ENCODE measurements at regions not wholly inside any gene's neighbourhood (a gene's known extent, or its start where the extent isn't known, plus 50 kb on each side); places are given as distances from the start of the nearest gene placed in this dataset.

DNA sequence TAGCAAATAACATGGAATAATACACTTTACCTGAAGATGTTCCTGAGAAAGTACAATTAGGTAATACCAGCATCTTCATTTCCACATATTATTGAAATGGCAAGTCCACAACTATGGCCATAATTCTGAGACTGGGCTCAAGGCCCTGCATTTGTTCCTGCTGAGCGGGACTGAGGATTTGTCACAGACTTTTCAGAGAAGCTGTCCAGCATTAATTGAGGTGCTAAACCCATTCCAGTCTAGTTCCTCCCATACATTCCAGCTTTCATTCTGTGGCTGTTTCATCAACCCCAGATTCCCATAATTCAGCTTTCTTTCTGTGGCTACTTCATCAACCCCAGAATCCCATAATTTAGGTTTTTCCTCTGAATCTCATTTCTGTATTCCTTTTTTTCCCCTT, 293.4 kb upstream of the GBE1 start:
- TF ChIP-seq BACH2 (CRISPR knock-in tag; IDR thresholded peaks at IDR 0.05; ENCODE audit: borderline replicate concordance) (no peak), ZC3H10 (CRISPR knock-in tag; IDR thresholded peaks at IDR 0.05) (no peak), ZFP3 (CRISPR knock-in tag; IDR thresholded peaks at IDR 0.05) (no peak), OSR1 (CRISPR knock-in tag; IDR thresholded peaks at IDR 0.05) (no peak), ARNTL (CRISPR knock-in tag; IDR thresholded peaks at IDR 0.05; ENCODE audit: borderline replicate concordance, low read depth) (no peak), RARB (CRISPR knock-in tag; IDR thresholded peaks at IDR 0.05) (no peak), GLIS3 (CRISPR knock-in tag; IDR thresholded peaks at IDR 0.05) (no peak), ZNF565 (CRISPR knock-in tag; conservative IDR thresholded peaks at IDR 0.05; ENCODE audit: low read depth) (no peak)
- TF ChIP-seq, protein P1, sequence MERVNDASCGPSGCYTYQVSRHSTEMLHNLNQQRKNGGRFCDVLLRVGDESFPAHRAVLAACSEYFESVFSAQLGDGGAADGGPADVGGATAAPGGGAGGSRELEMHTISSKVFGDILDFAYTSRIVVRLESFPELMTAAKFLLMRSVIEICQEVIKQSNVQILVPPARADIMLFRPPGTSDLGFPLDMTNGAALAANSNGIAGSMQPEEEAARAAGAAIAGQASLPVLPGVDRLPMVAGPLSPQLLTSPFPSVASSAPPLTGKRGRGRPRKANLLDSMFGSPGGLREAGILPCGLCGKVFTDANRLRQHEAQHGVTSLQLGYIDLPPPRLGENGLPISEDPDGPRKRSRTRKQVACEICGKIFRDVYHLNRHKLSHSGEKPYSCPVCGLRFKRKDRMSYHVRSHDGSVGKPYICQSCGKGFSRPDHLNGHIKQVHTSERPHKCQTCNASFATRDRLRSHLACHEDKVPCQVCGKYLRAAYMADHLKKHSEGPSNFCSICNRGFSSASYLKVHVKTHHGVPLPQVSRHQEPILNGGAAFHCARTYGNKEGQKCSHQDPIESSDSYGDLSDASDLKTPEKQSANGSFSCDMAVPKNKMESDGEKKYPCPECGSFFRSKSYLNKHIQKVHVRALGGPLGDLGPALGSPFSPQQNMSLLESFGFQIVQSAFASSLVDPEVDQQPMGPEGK (CRISPR knock-in tag; IDR thresholded peaks at IDR 0.05; ENCODE audit: borderline replicate concordance), result no peak
- TF ChIP-seq, protein P2, sequence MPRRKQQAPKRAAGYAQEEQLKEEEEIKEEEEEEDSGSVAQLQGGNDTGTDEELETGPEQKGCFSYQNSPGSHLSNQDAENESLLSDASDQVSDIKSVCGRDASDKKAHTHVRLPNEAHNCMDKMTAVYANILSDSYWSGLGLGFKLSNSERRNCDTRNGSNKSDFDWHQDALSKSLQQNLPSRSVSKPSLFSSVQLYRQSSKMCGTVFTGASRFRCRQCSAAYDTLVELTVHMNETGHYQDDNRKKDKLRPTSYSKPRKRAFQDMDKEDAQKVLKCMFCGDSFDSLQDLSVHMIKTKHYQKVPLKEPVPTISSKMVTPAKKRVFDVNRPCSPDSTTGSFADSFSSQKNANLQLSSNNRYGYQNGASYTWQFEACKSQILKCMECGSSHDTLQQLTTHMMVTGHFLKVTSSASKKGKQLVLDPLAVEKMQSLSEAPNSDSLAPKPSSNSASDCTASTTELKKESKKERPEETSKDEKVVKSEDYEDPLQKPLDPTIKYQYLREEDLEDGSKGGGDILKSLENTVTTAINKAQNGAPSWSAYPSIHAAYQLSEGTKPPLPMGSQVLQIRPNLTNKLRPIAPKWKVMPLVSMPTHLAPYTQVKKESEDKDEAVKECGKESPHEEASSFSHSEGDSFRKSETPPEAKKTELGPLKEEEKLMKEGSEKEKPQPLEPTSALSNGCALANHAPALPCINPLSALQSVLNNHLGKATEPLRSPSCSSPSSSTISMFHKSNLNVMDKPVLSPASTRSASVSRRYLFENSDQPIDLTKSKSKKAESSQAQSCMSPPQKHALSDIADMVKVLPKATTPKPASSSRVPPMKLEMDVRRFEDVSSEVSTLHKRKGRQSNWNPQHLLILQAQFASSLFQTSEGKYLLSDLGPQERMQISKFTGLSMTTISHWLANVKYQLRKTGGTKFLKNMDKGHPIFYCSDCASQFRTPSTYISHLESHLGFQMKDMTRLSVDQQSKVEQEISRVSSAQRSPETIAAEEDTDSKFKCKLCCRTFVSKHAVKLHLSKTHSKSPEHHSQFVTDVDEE (CRISPR knock-in tag; IDR thresholded peaks at IDR 0.05), result no peak
- TF ChIP-seq, protein P3, sequence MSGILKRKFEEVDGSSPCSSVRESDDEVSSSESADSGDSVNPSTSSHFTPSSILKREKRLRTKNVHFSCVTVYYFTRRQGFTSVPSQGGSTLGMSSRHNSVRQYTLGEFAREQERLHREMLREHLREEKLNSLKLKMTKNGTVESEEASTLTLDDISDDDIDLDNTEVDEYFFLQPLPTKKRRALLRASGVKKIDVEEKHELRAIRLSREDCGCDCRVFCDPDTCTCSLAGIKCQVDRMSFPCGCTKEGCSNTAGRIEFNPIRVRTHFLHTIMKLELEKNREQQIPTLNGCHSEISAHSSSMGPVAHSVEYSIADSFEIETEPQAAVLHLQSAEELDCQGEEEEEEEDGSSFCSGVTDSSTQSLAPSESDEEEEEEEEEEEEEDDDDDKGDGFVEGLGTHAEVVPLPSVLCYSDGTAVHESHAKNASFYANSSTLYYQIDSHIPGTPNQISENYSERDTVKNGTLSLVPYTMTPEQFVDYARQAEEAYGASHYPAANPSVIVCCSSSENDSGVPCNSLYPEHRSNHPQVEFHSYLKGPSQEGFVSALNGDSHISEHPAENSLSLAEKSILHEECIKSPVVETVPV (CRISPR knock-in tag; IDR thresholded peaks at IDR 0.05), result no peak
